GM12892 (cell line): ENCODE measurements at regions not wholly inside any gene's neighbourhood (a gene's known extent, or its start where the extent isn't known, plus 50 kb on each side); places are given as distances from the start of the nearest gene placed in this dataset.

Source experiments
- DNase-seq: peaks from one replicate; pipeline ENCODE4 v3.0.0; 2011; ENCODE audit not compliant: insufficient read length
- FAIRE-seq: peaks from 2 replicates; lab custom pipeline; 2011; peaks lifted over from hg19 to GRCh38; lab: Jason Lieb, UNC
- POLR2A ChIP-seq: IDR thresholded peaks from 2 replicates; pipeline ENCODE4 v1.6.1; 2011; ENCODE audit warnings: low read depth, low read length, control low read depth
- POLR2AphosphoS5 ChIP-seq: IDR thresholded peaks from 2 replicates; pipeline ENCODE4 v1.6.1; 2011; ENCODE audit warnings: low read depth, low read length, control low read depth
- TAF1 ChIP-seq: IDR thresholded peaks from 2 replicates; pipeline ENCODE4 v1.6.1; 2011; ENCODE audit warnings: low read depth, mild to moderate bottlenecking, control low read depth, low read length, borderline replicate concordance

- TF ChIP-seq POLR2A (no peak), POLR2AphosphoS5 (no peak), TAF1 (no peak)
- DNase-seq = no peak
- no peak for FAIRE-seq
These were observed 362.9 kb downstream of the PCNX1 start for GRCh38 chr14:71270111-71270510.

GRCh38 chr14:71271166-71271945 lies 364.1 kb downstream of the PCNX1 start:
- FAIRE-seq (no peak), DNase-seq (no peak)
- no peak for TF ChIP-seq TAF1
- TF ChIP-seq POLR2A = no peak
- TF ChIP-seq POLR2AphosphoS5 = no peak

- DNase-seq (no peak), FAIRE-seq (no peak)
- TF ChIP-seq POLR2A (no peak), POLR2AphosphoS5 (no peak), TAF1 (no peak)
These were observed 366.1 kb downstream of the PCNX1 start for GRCh38 chr14:71273366-71273765.

GRCh38 chr14:71284048-71284447 lies 376.8 kb downstream of the PCNX1 start:
- FAIRE-seq (no peak), DNase-seq (no peak)
- no peak for TF ChIP-seq POLR2A
- no peak for TF ChIP-seq POLR2AphosphoS5
- no peak for TF ChIP-seq TAF1

GRCh38 chr14:71286126-71286525 lies 378.9 kb downstream of the PCNX1 start:
- DNase-seq (no peak), FAIRE-seq (no peak)
- TF ChIP-seq POLR2A = no peak
- TF ChIP-seq TAF1 = no peak
- no peak for TF ChIP-seq POLR2AphosphoS5

- DNase-seq = no peak
- TF ChIP-seq TAF1 (no peak), POLR2A (no peak), POLR2AphosphoS5 (no peak)
- no peak for FAIRE-seq
These were observed 380.3 kb downstream of the PCNX1 start for GRCh38 chr14:71287567-71287966.

GRCh38 chr14:71289536-71289935 lies 382.3 kb downstream of the PCNX1 start:
- TF ChIP-seq TAF1 (no peak), POLR2AphosphoS5 (no peak), POLR2A (no peak)
- peak; percentile 94 for FAIRE-seq
- DNase-seq = no peak

- FAIRE-seq (no peak), DNase-seq (no peak)
- TF ChIP-seq POLR2AphosphoS5 = no peak
- no peak for TF ChIP-seq POLR2A
- TF ChIP-seq TAF1 = no peak
These were observed 383.0 kb downstream of the PCNX1 start for GRCh38 chr14:71290301-71290700.

GRCh38 chr14:71290960-71291466 lies 383.8 kb downstream of the PCNX1 start:
- DNase-seq (no peak), FAIRE-seq (peak; percentile 83)

GRCh38 chr14:71296184-71296583 lies 388.9 kb downstream of the PCNX1 start:
- TF ChIP-seq TAF1 (no peak), POLR2AphosphoS5 (no peak), POLR2A (no peak)
- no peak for DNase-seq
- FAIRE-seq = peak; percentile 61

More at GRCh38 chr14:71290960-71291466, 383.8 kb downstream of the PCNX1 start:
- TF ChIP-seq POLR2A (no peak), POLR2AphosphoS5 (no peak), TAF1 (no peak)

- DNase-seq (no peak), FAIRE-seq (no peak)
- TF ChIP-seq TAF1 (no peak), POLR2A (no peak), POLR2AphosphoS5 (no peak)
These were observed 393.5 kb downstream of the PCNX1 start for GRCh38 chr14:71300566-71301330.

- FAIRE-seq (no peak), DNase-seq (no peak)
- TF ChIP-seq POLR2A = no peak
- no peak for TF ChIP-seq TAF1
- TF ChIP-seq POLR2AphosphoS5 = no peak
These were observed 394.4 kb downstream of the PCNX1 start for GRCh38 chr14:71301611-71302010.

- no peak for TF ChIP-seq POLR2A
- TF ChIP-seq POLR2AphosphoS5 = no peak
- TF ChIP-seq TAF1 = no peak
- no peak for DNase-seq
- no peak for FAIRE-seq
These were observed 397.4 kb downstream of the PCNX1 start for GRCh38 chr14:71304690-71305089.

- TF ChIP-seq TAF1 (no peak), POLR2AphosphoS5 (no peak), POLR2A (no peak)
- DNase-seq (no peak), FAIRE-seq (no peak)
These were observed 401.4 kb downstream of the PCNX1 start for GRCh38 chr14:71308671-71309070.
